ENCODE measurements at regions not wholly inside any gene's neighbourhood (a gene's known extent, or its start where the extent isn't known, plus 50 kb on each side); places are given as distances from the start of the nearest gene placed in this dataset.

GRCh38 chr4:166153548-166153947, 280.5 kb downstream of the TLL1 start:
- Mint-ChIP-seq H3K27me3 (peaks cover 2% of the 10 kb centered on the region), H3K4me3 (no peak overlapping the region), H3K36me3 (ENCODE audit: low read depth) (no peaks in the 10 kb centered on the region), H3K9me3 (ENCODE audit: low read depth) (no peaks in the 10 kb centered on the region), H3K27ac (no peak overlapping the region), H3K4me1 (no peaks in the 10 kb centered on the region)
- DNase-seq (no peak), ATAC-seq (no peak)
- intact Hi-C loops (cut with DNase I, micrococcal nuclease): no loop called here
- ChIA-PET POLR2A (no interaction called here), CTCF (no interaction called here)

GRCh38 chr4:166162327-166162726, 289.3 kb downstream of the TLL1 start:
- no peak overlapping the region for H3K27ac Mint-ChIP-seq
- intact Hi-C loops (cut with DNase I, micrococcal nuclease): loop anchor here in 1 of 2 experiments (10.0 kb wide), 1 partner anchor 862 kb away; no protein-coding TSS in a partner anchor

GRCh38 chr4:166165829-166166420, 292.9 kb downstream of the TLL1 start:
- POLR2A ChIA-PET: no interaction called here
- H3K9me3 Mint-ChIP-seq (ENCODE audit: low read depth): no peaks in the 10 kb centered on the region

More at GRCh38 chr4:166162327-166162726, 289.3 kb downstream of the TLL1 start:
- POLR2A ChIA-PET: no interaction called here
- Mint-ChIP-seq H3K4me3 (no peak overlapping the region), H3K4me1 (no peaks in the 10 kb centered on the region), H3K27me3 (no peaks in the 10 kb centered on the region), H3K36me3 (ENCODE audit: low read depth) (no peaks in the 10 kb centered on the region), H3K9me3 (ENCODE audit: low read depth) (no peaks in the 10 kb centered on the region)
- ATAC-seq: no peak
- CTCF ChIA-PET: interaction anchor here (1.3 kb wide), 1 partner anchor 10 kb away, joined by 4 read pairs; no protein-coding TSS in a partner anchor
- DNase-seq: no peak

GRCh38 chr4:166169111-166169510, 296.1 kb downstream of the TLL1 start:
- intact Hi-C loops (cut with DNase I, micrococcal nuclease): loop anchor here in 1 of 2 experiments (5.0 to 10.0 kb wide), 3 partner anchors 83 to 1453 kb away; no protein-coding TSS in a partner anchor
- Mint-ChIP-seq H3K4me1 (no peaks in the 10 kb centered on the region), H3K9me3 (ENCODE audit: low read depth) (no peaks in the 10 kb centered on the region), H3K4me3 (no peak overlapping the region), H3K27me3 (no peaks in the 10 kb centered on the region), H3K27ac (no peak overlapping the region), H3K36me3 (ENCODE audit: low read depth) (no peaks in the 10 kb centered on the region)
- DNase-seq: peak; percentile 6
- CTCF ChIA-PET: interaction anchor here (0.7 kb wide), 1 partner anchor 1555 kb away, joined by 3 read pairs; no protein-coding TSS in a partner anchor
- POLR2A ChIA-PET: no interaction called here
- no peak for ATAC-seq

More at GRCh38 chr4:166165829-166166420, 292.9 kb downstream of the TLL1 start:
- Mint-ChIP-seq H3K36me3 (ENCODE audit: low read depth) (no peaks in the 10 kb centered on the region), H3K4me3 (no peak overlapping the region), H3K4me1 (no peaks in the 10 kb centered on the region), H3K27me3 (no peaks in the 10 kb centered on the region), H3K27ac (no peak overlapping the region)
- intact Hi-C loops (cut with DNase I, micrococcal nuclease): loop anchor here (1.0 to 10.0 kb wide), 9 partner anchors 86 to 1988 kb away; no protein-coding TSS in a partner anchor
- ATAC-seq (peak; percentile 75), DNase-seq (peak; percentile 10)
- CTCF ChIA-PET: interaction anchor here (0.6 to 1.4 kb wide), 6 partner anchors 13 to 428 kb away, joined by 3 to 6 read pairs (median 3); no protein-coding TSS in a partner anchor

GRCh38 chr4:166172619-166173018, 299.6 kb downstream of the TLL1 start:
- CTCF ChIA-PET: interaction anchor here (1.4 kb wide), 1 partner anchor 9 kb away, joined by 4 read pairs; no protein-coding TSS in a partner anchor
- intact Hi-C loops (cut with DNase I, micrococcal nuclease): no loop called here
- POLR2A ChIA-PET: no interaction called here

GRCh38 chr4:166174717-166175490, 301.9 kb downstream of the TLL1 start:
- ChIA-PET POLR2A (no interaction called here), CTCF (no interaction called here)
- no peaks in the 10 kb centered on the region for H3K4me1 Mint-ChIP-seq
- no peak overlapping the region for H3K4me3 Mint-ChIP-seq
- no peaks in the 10 kb centered on the region for H3K27me3 Mint-ChIP-seq
- no peak for ATAC-seq
- no peaks in the 10 kb centered on the region for H3K36me3 Mint-ChIP-seq (ENCODE audit: low read depth)
- intact Hi-C loops (cut with DNase I, micrococcal nuclease): no loop called here
- H3K9me3 Mint-ChIP-seq (ENCODE audit: low read depth): no peaks in the 10 kb centered on the region
- no peak overlapping the region for H3K27ac Mint-ChIP-seq
- no peak for DNase-seq

More at GRCh38 chr4:166172619-166173018, 299.6 kb downstream of the TLL1 start:
- DNase-seq: no peak
- no peak overlapping the region for H3K4me3 Mint-ChIP-seq
- no peaks in the 10 kb centered on the region for H3K9me3 Mint-ChIP-seq (ENCODE audit: low read depth)
- ATAC-seq: no peak
- no peaks in the 10 kb centered on the region for H3K4me1 Mint-ChIP-seq
- no peak overlapping the region for H3K27ac Mint-ChIP-seq
- H3K27me3 Mint-ChIP-seq: no peaks in the 10 kb centered on the region
- no peaks in the 10 kb centered on the region for H3K36me3 Mint-ChIP-seq (ENCODE audit: low read depth)

GRCh38 chr4:166182145-166182544, 309.1 kb downstream of the TLL1 start:
- Mint-ChIP-seq H3K36me3 (ENCODE audit: low read depth) (no peaks in the 10 kb centered on the region), H3K9me3 (ENCODE audit: low read depth) (peaks cover 14% of the 10 kb centered on the region), H3K27me3 (no peaks in the 10 kb centered on the region), H3K27ac (no peak overlapping the region), H3K4me3 (no peak overlapping the region), H3K4me1 (no peaks in the 10 kb centered on the region)
- ChIA-PET CTCF (interaction anchor here (1.0 to 1.3 kb wide), 2 partner anchors 16 to 17 kb away, joined by 3 read pairs; no protein-coding TSS in a partner anchor), POLR2A (no interaction called here)
- ATAC-seq: no peak
- intact Hi-C loops (cut with DNase I, micrococcal nuclease): no loop called here
- DNase-seq: no peak

- Mint-ChIP-seq H3K36me3 (ENCODE audit: low read depth) (no peaks in the 10 kb centered on the region), H3K4me3 (no peak overlapping the region), H3K27ac (no peak overlapping the region), H3K27me3 (no peaks in the 10 kb centered on the region), H3K4me1 (no peaks in the 10 kb centered on the region), H3K9me3 (ENCODE audit: low read depth) (no peaks in the 10 kb centered on the region)
- DNase-seq: no peak
- CTCF ChIA-PET: no interaction called here
- ATAC-seq: no peak
- POLR2A ChIA-PET: no interaction called here
- intact Hi-C loops (cut with DNase I, micrococcal nuclease): no loop called here
Measured at GRCh38 chr4:166195101-166195500, 322.1 kb downstream of the TLL1 start.

GRCh38 chr4:166197166-166197565, 324.1 kb downstream of the TLL1 start:
- Mint-ChIP-seq H3K9me3 (ENCODE audit: low read depth) (no peaks in the 10 kb centered on the region), H3K27ac (no peak overlapping the region), H3K36me3 (ENCODE audit: low read depth) (no peaks in the 10 kb centered on the region), H3K27me3 (no peaks in the 10 kb centered on the region), H3K4me1 (no peaks in the 10 kb centered on the region), H3K4me3 (no peak overlapping the region)
- DNase-seq (no peak), ATAC-seq (no peak)
- intact Hi-C loops (cut with DNase I, micrococcal nuclease): no loop called here
- CTCF ChIA-PET: no interaction called here
- POLR2A ChIA-PET: no interaction called here

GRCh38 chr4:166198041-166198440, 325.0 kb downstream of the TLL1 start:
- CTCF ChIA-PET: no interaction called here
- Mint-ChIP-seq H3K27me3 (no peaks in the 10 kb centered on the region), H3K4me1 (no peaks in the 10 kb centered on the region), H3K4me3 (no peak overlapping the region), H3K27ac (no peak overlapping the region), H3K36me3 (ENCODE audit: low read depth) (no peaks in the 10 kb centered on the region), H3K9me3 (ENCODE audit: low read depth) (no peaks in the 10 kb centered on the region)
- intact Hi-C loops (cut with DNase I, micrococcal nuclease): no loop called here
- ATAC-seq: no peak
- POLR2A ChIA-PET: no interaction called here
- no peak for DNase-seq

- DNase-seq (no peak), ATAC-seq (no peak)
- ChIA-PET CTCF (interaction anchor here (0.9 kb wide), 1 partner anchor 17 kb away, joined by 3 read pairs; no protein-coding TSS in a partner anchor), POLR2A (no interaction called here)
- no peaks in the 10 kb centered on the region for H3K36me3 Mint-ChIP-seq (ENCODE audit: low read depth)
- no peaks in the 10 kb centered on the region for H3K9me3 Mint-ChIP-seq (ENCODE audit: low read depth)
- no peaks in the 10 kb centered on the region for H3K4me1 Mint-ChIP-seq
- H3K4me3 Mint-ChIP-seq: no peak overlapping the region
- no peaks in the 10 kb centered on the region for H3K27me3 Mint-ChIP-seq
- intact Hi-C loops (cut with DNase I, micrococcal nuclease): no loop called here
- H3K27ac Mint-ChIP-seq: no peak overlapping the region
Measured at GRCh38 chr4:166198516-166199310, 325.7 kb downstream of the TLL1 start.

Data from activated CD4-positive, alpha-beta T cell treated with anti-CD3 and anti-CD28 coated beads for 36 hours (primary cell).